ENCODE measurements at regions not wholly inside any gene's neighbourhood (a gene's known extent, or its start where the extent isn't known, plus 50 kb on each side); places are given as distances from the start of the nearest gene placed in this dataset.

- H3K4me1 Mint-ChIP-seq = peaks cover 9% of the 10 kb centered on the region
- H3K27ac Mint-ChIP-seq (ENCODE audit: unreplicated experiment) = no peak overlapping the region
- DNase-seq (ENCODE audit: low read depth, low spot score) = no peak
- no peak overlapping the region for H3K4me3 Mint-ChIP-seq
- H3K36me3 Mint-ChIP-seq (ENCODE audit: low read depth) = no peaks in the 10 kb centered on the region
- TF ChIP-seq CTCF (conservative IDR thresholded peaks at IDR 0.05) = no peak
- no peaks in the 10 kb centered on the region for H3K9me3 Mint-ChIP-seq
- H3K27me3 Mint-ChIP-seq (ENCODE audit: low read depth) = peaks cover 10% of the 10 kb centered on the region
Measured at GRCh38 chr1:229141689-229142377, 129.1 kb upstream of the RAB4A start.

DNA sequence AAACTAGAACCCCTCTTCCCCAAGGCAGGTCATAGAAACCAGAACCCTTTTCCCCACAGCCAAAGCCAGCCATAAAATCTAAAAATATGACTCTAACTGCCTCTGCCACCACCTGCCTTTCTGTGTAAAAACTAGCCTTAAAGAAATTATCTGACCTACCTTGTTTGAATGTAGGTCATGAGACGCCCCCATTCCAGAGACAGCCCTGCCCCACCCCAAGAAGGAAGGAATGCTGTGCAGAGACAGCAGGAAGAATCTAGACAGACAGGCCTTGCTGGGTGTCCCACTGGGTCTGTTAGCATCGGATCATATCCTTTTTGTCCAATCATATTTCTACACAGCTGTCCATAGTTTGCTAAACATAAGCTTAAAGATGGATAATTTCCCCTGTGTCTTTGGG, 128.4 kb upstream of the RAB4A start:
- peaks cover 14% of the 10 kb centered on the region for H3K4me1 Mint-ChIP-seq
- no peak overlapping the region for H3K4me3 Mint-ChIP-seq
- H3K36me3 Mint-ChIP-seq (ENCODE audit: low read depth) = no peaks in the 10 kb centered on the region
- H3K27me3 Mint-ChIP-seq (ENCODE audit: low read depth) = peaks cover 10% of the 10 kb centered on the region
- H3K27ac Mint-ChIP-seq (ENCODE audit: unreplicated experiment) = no peak overlapping the region
- TF ChIP-seq CTCF (conservative IDR thresholded peaks at IDR 0.05) = no peak
- H3K9me3 Mint-ChIP-seq = no peaks in the 10 kb centered on the region
- no peak for DNase-seq (ENCODE audit: low read depth, low spot score)

GRCh38 chr1:229146647-229147046, 124.3 kb upstream of the RAB4A start:
- H3K4me3 Mint-ChIP-seq = no peak overlapping the region
- peaks cover 7% of the 10 kb centered on the region for H3K27me3 Mint-ChIP-seq (ENCODE audit: low read depth)
- TF ChIP-seq CTCF (conservative IDR thresholded peaks at IDR 0.05) = no peak
- no peaks in the 10 kb centered on the region for H3K9me3 Mint-ChIP-seq
- no peak overlapping the region for H3K27ac Mint-ChIP-seq (ENCODE audit: unreplicated experiment)
- H3K4me1 Mint-ChIP-seq = peaks cover 7% of the 10 kb centered on the region
- no peaks in the 10 kb centered on the region for H3K36me3 Mint-ChIP-seq (ENCODE audit: low read depth)
- no peak for DNase-seq (ENCODE audit: low read depth, low spot score)

DNA sequence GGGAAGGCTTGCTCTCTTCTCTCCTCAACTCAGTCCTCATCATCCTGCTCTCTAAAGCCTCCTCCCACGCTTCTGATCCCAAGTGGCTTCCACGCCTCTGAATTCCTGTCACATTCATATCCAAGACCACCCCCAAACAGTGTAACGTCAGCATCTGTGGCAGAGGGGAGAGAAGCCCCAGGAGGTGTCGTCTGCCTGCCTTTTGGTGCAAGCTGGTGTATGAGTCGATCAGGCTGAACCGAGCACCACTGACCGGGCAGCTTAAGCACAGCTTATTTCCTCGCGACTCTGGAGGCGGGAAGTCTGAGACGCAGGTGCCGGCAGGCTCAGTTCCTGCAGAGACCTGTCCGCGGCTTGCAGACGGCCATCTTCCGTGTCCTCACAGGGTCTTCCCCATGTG, 123.8 kb upstream of the RAB4A start:
- Mint-ChIP-seq H3K36me3 (ENCODE audit: low read depth) (no peaks in the 10 kb centered on the region), H3K9me3 (no peaks in the 10 kb centered on the region), H3K27ac (ENCODE audit: unreplicated experiment) (no peak overlapping the region), H3K27me3 (ENCODE audit: low read depth) (peaks cover 7% of the 10 kb centered on the region), H3K4me1 (peaks cover 7% of the 10 kb centered on the region), H3K4me3 (no peak overlapping the region)
- no peak for TF ChIP-seq CTCF (conservative IDR thresholded peaks at IDR 0.05)
- DNase-seq (ENCODE audit: low read depth, low spot score) = no peak

DNA sequence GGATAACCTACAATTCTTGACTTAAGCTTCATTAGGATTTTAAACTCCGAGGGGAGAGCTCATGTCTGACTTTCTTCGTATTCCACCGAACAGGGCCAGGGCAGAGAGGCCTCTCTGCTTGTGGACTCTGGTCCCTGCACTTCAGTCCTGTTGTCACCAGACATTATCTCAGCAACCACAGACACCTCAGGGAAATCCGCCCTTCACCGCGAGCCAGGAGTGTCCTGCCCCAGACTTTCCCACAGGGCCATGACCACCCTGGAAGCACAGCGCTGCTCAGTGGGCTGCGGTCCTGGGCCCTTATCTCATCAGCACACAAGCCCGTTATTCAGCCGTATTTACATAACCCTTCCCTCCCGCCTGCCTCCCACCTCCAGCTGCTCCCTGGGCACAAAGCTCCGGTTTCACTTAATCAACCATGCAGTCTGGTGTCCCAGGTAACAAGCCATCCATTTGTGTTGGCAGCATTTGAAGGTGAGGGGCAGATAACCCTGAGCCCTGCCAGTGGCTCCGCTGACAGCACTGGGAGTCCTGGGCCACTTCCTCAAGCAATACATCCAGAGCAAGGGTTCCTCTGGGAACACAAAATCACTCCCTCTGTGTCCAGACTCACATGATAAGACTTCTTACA, 122.8 kb upstream of the RAB4A start:
- H3K9me3 Mint-ChIP-seq = no peaks in the 10 kb centered on the region
- no peaks in the 10 kb centered on the region for H3K36me3 Mint-ChIP-seq (ENCODE audit: low read depth)
- TF ChIP-seq CTCF (conservative IDR thresholded peaks at IDR 0.05) = no peak
- H3K27ac Mint-ChIP-seq (ENCODE audit: unreplicated experiment) = no peak overlapping the region
- H3K4me3 Mint-ChIP-seq = no peak overlapping the region
- DNase-seq (ENCODE audit: low read depth, low spot score) = no peak
- peaks cover 7% of the 10 kb centered on the region for H3K27me3 Mint-ChIP-seq (ENCODE audit: low read depth)
- H3K4me1 Mint-ChIP-seq = peaks cover 7% of the 10 kb centered on the region

All from neural crest cell (in vitro differentiated cells).